GM23248 (cell line): ENCODE measurements at regions not wholly inside any gene's neighbourhood (a gene's known extent, or its start where the extent isn't known, plus 50 kb on each side); places are given as distances from the start of the nearest gene placed in this dataset.

ENCODE experiments used
- DNase-seq: peaks from one replicate; pipeline ENCODE4 v3.0.0-alpha.2; 2015
- H2AFZ ChIP-seq: fragments of 200-600 bp; sonication (generic); 2 replicates; pipeline ENCODE4 v1.6.1; 2016; ENCODE audit warnings: antibody characterized with exemption
- H3F3A ChIP-seq: fragments of 200-600 bp; sonication (generic); 2 replicates; pipeline ENCODE4 v1.6.1; 2016; ENCODE audit warnings: mild to moderate bottlenecking, antibody characterized with exemption, mixed run types; ENCODE audit not compliant: insufficient read depth
- H3K27ac ChIP-seq: fragments of 200-600 bp; sonication (generic); 2 replicates; pipeline ENCODE4 v1.5.1; 2016; ENCODE audit warnings: mild to moderate bottlenecking
- H3K27me3 ChIP-seq: fragments of 200-600 bp; sonication (generic); replicated peaks from 2 replicates; pipeline ENCODE4 v1.6.1; 2016; ENCODE audit warnings: mild to moderate bottlenecking; ENCODE audit not compliant: insufficient read depth
- H3K36me3 ChIP-seq: fragments of 200-600 bp; sonication (generic); 2 replicates; pipeline ENCODE4 v1.6.1; 2016; ENCODE audit warnings: low read depth, mild to moderate bottlenecking
- H3K4me1 ChIP-seq: fragments of 200-600 bp; sonication (generic); 2 replicates; pipeline ENCODE4 v1.6.1; 2016; ENCODE audit warnings: mild to moderate bottlenecking; ENCODE audit not compliant: insufficient read depth
- H3K4me2 ChIP-seq: fragments of 200-600 bp; sonication (generic); one replicate; pipeline ENCODE4 v1.6.1; 2016; ENCODE audit warnings: mild to moderate bottlenecking; ENCODE audit not compliant: unreplicated experiment
- H3K4me3 ChIP-seq: fragments of 200-600 bp; sonication (generic); 2 replicates; pipeline ENCODE4 v1.5.1; 2016; ENCODE audit warnings: mild to moderate bottlenecking
- H3K79me2 ChIP-seq: fragments of 200-600 bp; sonication (generic); 2 replicates; pipeline ENCODE4 v1.6.1; 2016; ENCODE audit warnings: mild to moderate bottlenecking; ENCODE audit not compliant: insufficient read depth
- H3K9ac ChIP-seq: fragments of 200-600 bp; sonication (generic); 2 replicates; pipeline ENCODE4 v1.6.1; 2016; ENCODE audit warnings: mild to moderate bottlenecking
- H3K9me2 ChIP-seq: fragments of 200-600 bp; sonication (generic); 2 replicates; pipeline ENCODE4 v1.6.1; 2016; ENCODE audit warnings: mixed run types, mild to moderate bottlenecking, moderate library complexity; ENCODE audit not compliant: insufficient read depth
- H3K9me3 ChIP-seq: fragments of 200-600 bp; sonication (generic); one replicate; pipeline ENCODE4 v1.6.1; 2017; ENCODE audit warnings: low read depth
- H4K20me1 ChIP-seq: fragments of 200-600 bp; sonication (generic); 2 replicates; pipeline ENCODE4 v1.6.0; 2016; ENCODE audit not compliant: insufficient read depth
- EZH2 ChIP-seq: fragments of 200-600 bp; sonication (generic); IDR thresholded peaks from 2 replicates; pipeline ENCODE4 v1.6.1; 2018; ENCODE audit warnings: antibody characterized with exemption, mild to moderate bottlenecking; ENCODE audit not compliant: insufficient read depth, poor library complexity, severe bottlenecking
- EZH2phosphoT487 ChIP-seq: fragments of 200-600 bp; sonication (generic); IDR thresholded peaks from 2 replicates; pipeline ENCODE4 v1.6.1; 2018; ENCODE audit warnings: antibody characterized with exemption, moderate library complexity, mild to moderate bottlenecking, low read depth; ENCODE audit not compliant: insufficient read depth
- WGBS, 2 experiments: methylation state at CpG; one replicate each; pipeline ENCODE4 v1.1.6; 2015 to 2017; ENCODE audit warnings: low lambda C conversion rate in 2 of 2, low coverage in 1 of 2; ENCODE audit errors: missing lambda C conversion rate in 2 of 2; 5-methylcytosine and 5-hydroxymethylcytosine counted together
- in situ Hi-C: fragments of 300-500 bp; cut with MboI; formaldehyde crosslinking; loops from 2 replicates; pipeline ENCODE4 v1.15.0; 2020

- H3K27me3 ChIP-seq, result no peaks in the 10 kb centered on the region
- H3K4me3 ChIP-seq, result no peak overlapping the region
- no peak for TF ChIP-seq EZH2
- no peak for TF ChIP-seq EZH2phosphoT487
- H3K4me1 ChIP-seq, result peaks cover 15% of the 10 kb centered on the region
- peak overlapping the region; percentile 15; the same call in 1 of the 2 replicates for H2AFZ ChIP-seq
- WGBS, 2 experiments, result 56 to 58% methylated on average over 1 of the region's 1 CpG
- no peaks in the 10 kb centered on the region for H3K79me2 ChIP-seq
- H3K9ac ChIP-seq, result no peak overlapping the region
- no peaks in the 10 kb centered on the region for H4K20me1 ChIP-seq
- no peaks in the 10 kb centered on the region for H3K9me3 ChIP-seq
- H3K36me3 ChIP-seq, result no peaks in the 10 kb centered on the region
- H3K27ac ChIP-seq, result no peak overlapping the region
- H3K4me2 ChIP-seq, result peak overlapping the region; percentile 14
- peaks cover 9% of the 10 kb centered on the region; the same call in 1 of the 2 replicates for H3F3A ChIP-seq
- DNase-seq, result peak; percentile 43
- H3K9me2 ChIP-seq, result no peaks in the 10 kb centered on the region; the same call in 1 of the 2 replicates
- in situ Hi-C loops, result loop anchor here (25.0 kb wide), 1 partner anchor 796 kb away; no protein-coding TSS in a partner anchor
Measured at GRCh38 chr2:142190805-142191204, 60.0 kb upstream of the LRP1B start.

GRCh38 chr2:142189501-142189900 lies 58.7 kb upstream of the LRP1B start:
- H4K20me1 ChIP-seq, result no peaks in the 10 kb centered on the region
- H3K4me1 ChIP-seq, result peaks cover 21% of the 10 kb centered on the region
- no peak overlapping the region for H3K4me3 ChIP-seq
- no peaks in the 10 kb centered on the region for H3K9me3 ChIP-seq
- 50 to 62% methylated on average over 1 of the region's 1 CpG for WGBS, 2 experiments
- DNase-seq, result no peak
- H3K9ac ChIP-seq, result no peak overlapping the region
- H3F3A ChIP-seq, result peaks cover 9% of the 10 kb centered on the region; the same call in 1 of the 2 replicates
- in situ Hi-C loops, result loop anchor here (25.0 kb wide), 1 partner anchor 798 kb away; no protein-coding TSS in a partner anchor
- no peak for TF ChIP-seq EZH2
- TF ChIP-seq EZH2phosphoT487, result no peak
- H3K27ac ChIP-seq, result no peak overlapping the region
- no peaks in the 10 kb centered on the region; the same call in 1 of the 2 replicates for H3K9me2 ChIP-seq
- no peaks in the 10 kb centered on the region for H3K79me2 ChIP-seq
- H3K4me2 ChIP-seq, result no peak overlapping the region
- no peaks in the 10 kb centered on the region for H3K27me3 ChIP-seq
- H3K36me3 ChIP-seq, result no peaks in the 10 kb centered on the region
- H2AFZ ChIP-seq, result no peak overlapping the region

GRCh38 chr2:142188562-142188961 lies 57.7 kb upstream of the LRP1B start:
- Histone ChIP-seq H3K9me3 (no peaks in the 10 kb centered on the region), H3K9ac (no peak overlapping the region), H3F3A (peaks cover 9% of the 10 kb centered on the region; the same call in 1 of the 2 replicates), H3K79me2 (no peaks in the 10 kb centered on the region), H2AFZ (no peak overlapping the region), H3K27ac (no peak overlapping the region), H3K9me2 (no peaks in the 10 kb centered on the region; the same call in 1 of the 2 replicates), H4K20me1 (no peaks in the 10 kb centered on the region), H3K4me3 (no peak overlapping the region), H3K27me3 (no peaks in the 10 kb centered on the region), H3K36me3 (no peaks in the 10 kb centered on the region), H3K4me2 (no peak overlapping the region), H3K4me1 (peaks cover 21% of the 10 kb centered on the region)
- in situ Hi-C loops, result loop anchor here (25.0 kb wide), 1 partner anchor 799 kb away; no protein-coding TSS in a partner anchor
- DNase-seq, result peak; percentile 5
- TF ChIP-seq EZH2phosphoT487 (no peak), EZH2 (no peak)
- WGBS, 2 experiments, result 91 to 100% methylated on average over 1 of the region's 1 CpG

GRCh38 chr2:142180820-142181533 lies 50.2 kb upstream of the LRP1B start:
- H3F3A ChIP-seq, result no peaks in the 10 kb centered on the region
- no peak overlapping the region for H2AFZ ChIP-seq
- no peak overlapping the region for H3K4me2 ChIP-seq
- peak; percentile 70 for DNase-seq
- H3K9me3 ChIP-seq, result no peaks in the 10 kb centered on the region
- H3K4me1 ChIP-seq, result peaks cover 7% of the 10 kb centered on the region
- no peaks in the 10 kb centered on the region for H3K79me2 ChIP-seq
- H3K36me3 ChIP-seq, result no peaks in the 10 kb centered on the region
- in situ Hi-C loops, result loop anchor here (25.0 kb wide), 1 partner anchor 806 kb away; no protein-coding TSS in a partner anchor
- no peak overlapping the region for H3K4me3 ChIP-seq
- no peaks in the 10 kb centered on the region for H4K20me1 ChIP-seq
- TF ChIP-seq EZH2phosphoT487 (no peak), EZH2 (no peak)
- 34 to 40% methylated on average over 19 to 22 of the region's 22 CpGs for whole genome bisulfite sequencing, 2 experiments
- H3K27me3 ChIP-seq, result no peaks in the 10 kb centered on the region
- no peaks in the 10 kb centered on the region for H3K9me2 ChIP-seq
- no peak overlapping the region for H3K9ac ChIP-seq
- H3K27ac ChIP-seq, result no peak overlapping the region
